ENCODE measurements at regions not wholly inside any gene's neighbourhood (a gene's known extent, or its start where the extent isn't known, plus 50 kb on each side); places are given as distances from the start of the nearest gene placed in this dataset.
A peak's percentile ranks its signal among the peaks of the same experiment; 100 is the strongest.

DNA sequence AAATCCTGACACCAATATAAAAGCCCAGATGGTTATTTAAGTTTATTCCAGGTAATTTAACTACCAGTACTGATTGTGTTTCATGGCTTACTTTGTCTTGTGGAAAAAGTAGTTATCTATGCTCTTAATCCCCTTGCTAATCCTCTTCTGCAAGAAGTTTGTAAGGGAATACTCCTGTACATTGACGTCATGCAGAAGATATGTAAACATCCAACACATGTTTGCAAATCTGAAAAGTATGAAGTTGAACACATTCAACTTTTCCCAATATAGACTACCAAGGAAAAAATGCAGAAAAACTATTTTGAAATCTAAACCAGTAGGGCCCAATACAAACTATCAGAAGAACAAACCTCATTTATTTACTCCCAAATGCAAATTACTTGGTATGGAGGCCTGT is 56.3 kb upstream of the ELL2 start:
- peak; percentile 91 for DNase-seq

DNA sequence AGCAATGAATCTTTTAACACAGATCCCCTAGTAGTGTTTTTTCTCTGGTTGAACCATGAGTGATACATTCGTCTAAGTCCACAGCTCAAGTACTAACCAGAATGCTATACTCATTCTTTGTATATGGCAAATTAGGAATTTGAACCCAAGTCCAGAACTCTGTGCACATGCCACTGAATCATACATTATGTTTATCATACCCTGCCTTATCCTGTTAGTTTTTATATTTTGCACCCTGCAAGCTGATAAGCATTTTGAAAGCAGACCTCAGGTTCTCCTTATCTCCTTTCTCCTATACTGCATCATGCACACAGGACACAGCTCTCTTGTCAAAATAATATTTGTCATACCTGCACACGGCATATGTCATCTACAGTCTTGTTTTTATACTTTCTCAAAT is 54.6 kb upstream of the ELL2 start:
- no peak for DNase-seq

DNA sequence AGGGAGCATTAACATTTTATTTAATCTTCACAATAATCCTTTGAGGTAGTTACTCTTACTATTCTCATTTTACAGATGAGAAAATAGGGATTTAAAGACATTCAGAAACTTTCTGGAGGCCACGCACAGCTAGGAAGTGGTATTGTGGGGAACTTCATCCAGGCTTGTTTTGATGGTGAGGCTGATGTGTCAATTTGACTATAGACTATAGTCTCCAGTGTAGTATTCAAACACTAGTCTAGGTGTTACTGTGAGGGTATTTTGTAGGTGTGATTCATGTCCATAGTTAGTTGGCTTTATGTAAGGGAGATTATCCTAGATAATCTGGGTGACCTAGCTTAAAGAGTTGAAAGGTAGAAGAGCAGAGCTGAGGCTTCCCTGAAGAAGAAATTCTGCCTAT is 54.1 kb upstream of the ELL2 start:
- no peak for DNase-seq

- no peak for DNase-seq
Observed at GRCh38 chr5:96014395-96014794, 52.7 kb upstream of the ELL2 start.

GRCh38 chr5:96013254-96013653 is 51.6 kb upstream of the ELL2 start:
- no peak for DNase-seq

DNA sequence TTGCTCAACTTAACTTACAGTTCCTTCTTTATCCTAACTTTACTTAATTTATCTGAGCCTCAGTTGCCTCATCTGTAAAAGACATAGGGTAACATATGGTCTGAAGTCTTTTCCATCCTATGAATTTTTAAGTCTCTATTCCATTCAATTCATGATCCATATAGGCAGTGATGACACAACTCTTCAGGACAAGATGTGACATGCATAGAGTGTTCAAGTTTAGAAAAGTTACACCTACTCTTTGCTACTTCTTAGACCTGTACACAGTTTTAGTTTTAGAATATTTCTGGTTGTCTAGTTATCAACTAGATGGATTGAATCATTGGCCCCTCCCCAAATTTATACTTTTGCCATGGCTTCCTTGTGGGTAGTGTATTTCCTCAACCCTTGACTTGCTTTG is 50.7 kb upstream of the ELL2 start:
- DNase-seq, result no peak

All from fibroblast of skin of right biceps (primary cell).